ENCODE measurements at regions not wholly inside any gene's neighbourhood (a gene's known extent, or its start where the extent isn't known, plus 50 kb on each side); places are given as distances from the start of the nearest gene placed in this dataset.
"Not testable (repeated sequence)": the region's sequence is repeated elsewhere in the genome, so short reads cannot be mapped to it uniquely, and the experiment has no call there.

- DNase-seq: not testable (repeated sequence)
These were observed 170.9 kb downstream of the BCL2L11 start for GRCh38 chr2:111291566-111291965.

GRCh38 chr2:111292232-111292968 is 171.7 kb downstream of the BCL2L11 start:
- not testable (repeated sequence) for DNase-seq

GRCh38 chr2:111294699-111295098 is 174.0 kb downstream of the BCL2L11 start:
- not testable (repeated sequence) for DNase-seq

- not testable (repeated sequence) for DNase-seq
These were observed 175.5 kb downstream of the BCL2L11 start for GRCh38 chr2:111296122-111296804.

- not testable (repeated sequence) for DNase-seq
These were observed 176.4 kb downstream of the BCL2L11 start for GRCh38 chr2:111297128-111297527.

- not testable (repeated sequence) for DNase-seq
These were observed 178.2 kb downstream of the BCL2L11 start for GRCh38 chr2:111298927-111299326.

GRCh38 chr2:111299635-111300034 is 178.9 kb downstream of the BCL2L11 start:
- not testable (repeated sequence) for DNase-seq

GRCh38 chr2:111301677-111302076 is 181.0 kb downstream of the BCL2L11 start:
- DNase-seq: not testable (repeated sequence)

- not testable (repeated sequence) for DNase-seq
These were observed 181.9 kb downstream of the BCL2L11 start for GRCh38 chr2:111302397-111303218.

GRCh38 chr2:111307302-111307701 is 186.6 kb downstream of the BCL2L11 start:
- DNase-seq: not testable (repeated sequence)

GRCh38 chr2:111309231-111310075 is 188.7 kb downstream of the BCL2L11 start:
- not testable (repeated sequence) for DNase-seq

GRCh38 chr2:111310395-111310794 is 189.7 kb downstream of the BCL2L11 start:
- not testable (repeated sequence) for DNase-seq

GRCh38 chr2:111311568-111311967 is 190.9 kb downstream of the BCL2L11 start:
- DNase-seq: not testable (repeated sequence)

GRCh38 chr2:111312897-111313607 is 192.3 kb downstream of the BCL2L11 start:
- not testable (repeated sequence) for DNase-seq

GRCh38 chr2:111313711-111314110 is 193.0 kb downstream of the BCL2L11 start:
- not testable (repeated sequence) for DNase-seq

- DNase-seq: not testable (repeated sequence)
These were observed 194.6 kb downstream of the BCL2L11 start for GRCh38 chr2:111315188-111315917.

- DNase-seq: not testable (repeated sequence)
These were observed 195.6 kb downstream of the BCL2L11 start for GRCh38 chr2:111316221-111316741.

- not testable (repeated sequence) for DNase-seq
These were observed 196.3 kb downstream of the BCL2L11 start for GRCh38 chr2:111316881-111317549.

- not testable (repeated sequence) for DNase-seq
These were observed 198.8 kb downstream of the BCL2L11 start for GRCh38 chr2:111319552-111319951.

GRCh38 chr2:111320264-111320663 is 199.6 kb downstream of the BCL2L11 start:
- DNase-seq: not testable (repeated sequence)
